Testis (tissue), 2 donors: ENCODE measurements at regions not wholly inside any gene's neighbourhood (a gene's known extent, or its start where the extent isn't known, plus 50 kb on each side); places are given as distances from the start of the nearest gene placed in this dataset.

ENCODE experiments used
- CTCF ChIP-seq, 3 experiments: fragments of 450-650 bp in 2 of 3; fragments of 200-600 bp in 1 of 3; sonication (generic) in 1 of 3; IDR thresholded peaks; one replicate each; pipeline ENCODE4 v1.5.1; 2016 to 2019; ENCODE audit warnings: antibody characterized with exemption in 3 of 3, mild to moderate bottlenecking in 2 of 3, moderate library complexity in 1 of 3
- POLR2A ChIP-seq: fragments of 450-650 bp; IDR thresholded peaks from one replicate; pipeline ENCODE4 v1.6.1; 2017; ENCODE audit warnings: antibody characterized with exemption, mild to moderate bottlenecking, moderate library complexity

- no peak for TF ChIP-seq CTCF (IDR thresholded peaks at IDR 0.05)
- no peak for TF ChIP-seq POLR2A
Measured at GRCh38 chr3:36312351-36312750, 68.0 kb upstream of the STAC start.
